T-cell (primary cell): ENCODE measurements at regions not wholly inside any gene's neighbourhood (a gene's known extent, or its start where the extent isn't known, plus 50 kb on each side); places are given as distances from the start of the nearest gene placed in this dataset.
A peak's percentile ranks its signal among the peaks of the same experiment; 100 is the strongest.
"Not testable (repeated sequence)": the region's sequence is repeated elsewhere in the genome, so short reads cannot be mapped to it uniquely, and the experiment has no call there.

ENCODE experiments used
- ATAC-seq, 4 experiments: fragments of 200-7000 bp in 3 of 4; fragments of 150-1000 bp in 1 of 4; cut with Tn5 transposase; replicated peaks in 1 of 4; 1 replicate in 3 of 4; 2 replicates in 1 of 4; pipeline ENCODE4 v1.10.0; 2021; ENCODE audit warnings: moderate library complexity in 3 of 4, mild to moderate bottlenecking in 2 of 4, moderate number of reproducible peaks in 1 of 4
- CTCF ChIA-PET, 2 donors: fragments of 300-600 bp; sonication (Branson Sonifier 250); formaldehyde crosslinking; loops; one replicate each; lab custom pipeline; 2022; ENCODE audit warnings: antibody characterized with exemption in 2 of 2; lab: Charles Lee
- POLR2A ChIA-PET, 2 donors: fragments of 300-600 bp; sonication (Branson Sonifier 250); formaldehyde crosslinking; loops; one replicate each; lab custom pipeline; 2022; ENCODE audit warnings: antibody characterized with exemption in 2 of 2; lab: Charles Lee
- DNase-seq, 35 experiments: peaks; one replicate each; pipeline versions ENCODE4 v3.0.0 to v3.0.0-alpha.2; 2013 to 2023
- H3K27ac ChIP-seq: one replicate; pipeline ENCODE4 v1.5.1; 2013; ENCODE audit warnings: low read length
- H3K27me3 ChIP-seq, 2 experiments: replicated peaks in 1 of 2; 1 replicate in 1 of 2; 2 replicates in 1 of 2; pipeline versions ENCODE4 v1.6.1 to v1.7.0; 2013; ENCODE audit warnings: low read length in 1 of 2, mixed read lengths in 1 of 2; ENCODE audit not compliant: control insufficient read depth in 2 of 2, insufficient read depth in 2 of 2; ENCODE audit errors: extremely low read depth in 1 of 2
- H3K36me3 ChIP-seq, 2 donors: 1 replicate in 1 of 2; 2 replicates in 1 of 2; pipeline versions ENCODE4 v1.6.1 to v1.7.0; 2013; ENCODE audit warnings: low read length in 1 of 2; ENCODE audit not compliant: control insufficient read depth in 2 of 2, insufficient read depth in 1 of 2; ENCODE audit errors: extremely low read depth in 1 of 2
- H3K4me1 ChIP-seq, 2 experiments: 1 replicate in 1 of 2; 2 replicates in 1 of 2; pipeline versions ENCODE4 v1.6.1 to v1.7.0; 2013; ENCODE audit warnings: low read length in 2 of 2, mixed read lengths in 1 of 2; ENCODE audit not compliant: insufficient read depth in 2 of 2, control insufficient read depth in 1 of 2; ENCODE audit errors: extremely low read depth in 1 of 2
- H3K4me3 ChIP-seq, 2 donors: 1 replicate in 1 of 2; 2 replicates in 1 of 2; pipeline versions ENCODE4 v1.5.1 to v1.7.0; 2013; ENCODE audit warnings: mild to moderate bottlenecking in 2 of 2, low read length in 1 of 2, moderate library complexity in 1 of 2; ENCODE audit not compliant: control insufficient read depth in 1 of 2; ENCODE audit errors: extremely low read depth in 1 of 2
- H3K9me3 ChIP-seq: 2 replicates; pipeline ENCODE4 v1.7.0; 2013
- H3K27ac Mint-ChIP-seq, 2 donors: one replicate each; pipeline ENCODE4 v1.8.0; 2020 to 2021; ENCODE audit warnings: mild to moderate bottlenecking in 2 of 2, mixed read lengths in 2 of 2
- H3K27me3 Mint-ChIP-seq, 2 donors: one replicate each; pipeline ENCODE4 v1.8.0; 2021 to 2022; ENCODE audit warnings: mixed read lengths in 2 of 2
- H3K36me3 Mint-ChIP-seq: one replicate; pipeline ENCODE4 v1.8.0; 2021; ENCODE audit warnings: mixed read lengths
- H3K4me1 Mint-ChIP-seq, 3 donors: one replicate each; pipeline ENCODE4 v1.8.0; 2020 to 2022; ENCODE audit warnings: mixed read lengths in 3 of 3, mild to moderate bottlenecking in 1 of 3
- H3K4me3 Mint-ChIP-seq, 3 donors: one replicate each; pipeline ENCODE4 v1.8.0; 2020 to 2022; ENCODE audit warnings: mild to moderate bottlenecking in 3 of 3, mixed read lengths in 3 of 3, moderate library complexity in 3 of 3
- H3K9me3 Mint-ChIP-seq, 3 donors: one replicate each; pipeline ENCODE4 v1.8.0; 2020 to 2022; ENCODE audit warnings: mixed read lengths in 3 of 3
- WGBS: methylation state at CpG from one replicate; pipeline ENCODE4 v1.1.5; 2013; ENCODE audit warnings: missing lambda C conversion rate; ENCODE audit not compliant: insufficient coverage; 5-methylcytosine and 5-hydroxymethylcytosine counted together

DNA sequence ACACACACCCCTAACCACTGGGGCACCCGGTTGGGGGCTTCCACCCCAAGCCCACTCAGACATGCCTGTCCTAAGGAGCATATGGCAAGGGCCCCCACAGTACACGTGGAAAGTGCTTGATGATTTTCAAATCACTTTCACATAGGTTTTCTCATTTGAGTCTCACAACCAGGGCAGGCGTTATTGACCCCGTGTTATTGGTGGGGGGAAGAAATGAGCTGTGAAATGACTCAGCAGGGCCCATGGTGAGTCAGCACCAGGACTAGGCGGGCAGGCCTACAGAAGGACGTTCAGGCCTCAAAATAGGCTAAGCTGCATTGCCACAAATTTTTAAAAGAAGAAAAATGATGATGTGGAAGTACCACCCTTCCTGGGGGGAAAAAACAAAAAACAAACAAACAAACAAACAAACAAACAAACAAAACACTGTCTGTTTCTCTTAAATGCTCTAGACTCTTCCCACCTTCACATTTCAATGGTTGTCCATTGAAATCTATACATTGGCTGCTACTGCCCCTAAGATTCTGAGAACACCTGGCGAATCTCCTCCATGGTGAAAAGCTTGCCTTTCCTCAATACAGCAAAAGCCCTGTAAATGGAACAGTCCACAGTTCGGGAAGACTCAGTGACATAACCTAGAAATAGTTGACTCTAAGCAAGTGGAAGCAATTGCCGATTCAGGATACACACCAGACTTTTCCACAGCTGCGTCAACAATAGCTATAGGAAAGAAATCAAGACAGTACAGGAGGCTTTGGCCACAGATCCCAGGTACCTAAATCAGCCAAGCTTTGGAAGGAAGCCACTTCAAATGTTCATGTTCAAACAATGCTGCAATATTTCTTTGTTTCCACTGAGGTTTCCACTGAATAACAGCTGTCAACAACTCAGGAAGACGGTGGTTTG, 234.7 kb downstream of the TOMM20 start:
- Histone ChIP-seq H3K4me3 (no peak overlapping the region), H3K27me3 (no peaks in the 10 kb centered on the region), H3K36me3 (no peaks in the 10 kb centered on the region), H3K9me3 (no peaks in the 10 kb centered on the region), H3K4me1 (peaks cover 4 to 7% of the 10 kb centered on the region in 2 experiments), H3K27ac (no peak overlapping the region)
- DNase-seq (no peak), ATAC-seq (no peak)
- ChIA-PET CTCF (no interaction called here), POLR2A (no interaction called here)
- Mint-ChIP-seq H3K36me3 (no peaks in the 10 kb centered on the region), H3K9me3 (no peaks in the 10 kb centered on the region), H3K27me3 (no peaks in the 10 kb centered on the region), H3K4me1 (peaks cover 15 to 29% (median 25%) of the 10 kb centered on the region in 3 donors), H3K4me3 (no peak overlapping the region), H3K27ac (no peak overlapping the region)
- WGBS = 100% methylated on average over 4 of the region's 11 CpGs

DNA sequence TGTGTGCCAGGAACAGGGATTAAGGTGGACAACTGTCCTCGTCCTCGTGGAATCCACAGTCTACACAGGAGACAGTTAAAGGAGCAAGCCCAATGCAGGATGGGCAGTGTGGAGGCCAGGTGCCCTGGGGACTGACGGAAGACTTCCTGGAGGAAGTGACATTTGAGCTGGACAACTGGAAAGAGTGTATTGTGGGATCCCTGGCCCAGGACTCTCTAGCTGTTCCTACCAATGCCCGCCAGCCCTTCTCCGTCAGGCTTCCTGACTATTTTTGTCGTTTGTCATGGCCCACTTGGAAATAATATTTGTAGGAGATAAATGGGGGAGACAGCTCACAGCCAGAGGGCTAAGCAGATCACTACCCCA, 235.3 kb downstream of the TOMM20 start:
- H3K27me3 Mint-ChIP-seq = no peaks in the 10 kb centered on the region
- no peak overlapping the region for H3K4me3 Mint-ChIP-seq
- Histone ChIP-seq H3K27me3 (no peaks in the 10 kb centered on the region), H3K4me1 (peaks cover 4 to 5% of the 10 kb centered on the region in 2 experiments), H3K9me3 (no peaks in the 10 kb centered on the region), H3K27ac (no peak overlapping the region), H3K4me3 (no peak overlapping the region), H3K36me3 (no peaks in the 10 kb centered on the region)
- H3K9me3 Mint-ChIP-seq = no peaks in the 10 kb centered on the region
- no peak for ATAC-seq
- no peaks in the 10 kb centered on the region for H3K36me3 Mint-ChIP-seq
- no peak overlapping the region for H3K27ac Mint-ChIP-seq
- no peak for DNase-seq
- H3K4me1 Mint-ChIP-seq = peaks cover 15 to 29% (median 25%) of the 10 kb centered on the region in 3 donors
- CTCF ChIA-PET = no interaction called here
- 90% methylated on average over 3 of the region's 6 CpGs for WGBS
- POLR2A ChIA-PET = no interaction called here

DNA sequence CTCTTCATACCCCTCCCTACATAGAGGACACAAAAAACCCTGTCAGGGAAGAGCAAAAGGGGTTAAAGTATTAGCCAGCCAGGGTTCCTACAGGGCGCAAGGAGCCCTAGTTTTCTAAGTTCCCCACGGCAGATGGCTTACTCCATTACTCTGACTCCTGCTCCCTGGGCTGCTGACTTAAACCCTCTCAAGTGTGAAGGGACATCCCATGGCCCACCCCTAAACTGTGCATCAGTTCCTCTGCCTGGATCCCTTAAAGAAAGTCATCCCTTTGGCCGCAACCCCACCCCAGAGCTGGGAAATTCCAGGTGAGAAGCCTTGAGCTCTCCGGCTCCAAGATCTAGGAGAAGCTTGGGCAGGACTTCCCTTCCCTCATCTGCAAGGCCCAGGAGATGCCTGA, 236.0 kb downstream of the TOMM20 start:
- no peak overlapping the region for H3K27ac Mint-ChIP-seq
- no peaks in the 10 kb centered on the region for H3K9me3 Mint-ChIP-seq
- no peak overlapping the region for H3K4me3 Mint-ChIP-seq
- Histone ChIP-seq H3K9me3 (no peaks in the 10 kb centered on the region), H3K27ac (no peak overlapping the region), H3K36me3 (no peaks in the 10 kb centered on the region), H3K4me1 (peaks cover 4 to 5% of the 10 kb centered on the region in 2 experiments), H3K4me3 (no peak overlapping the region), H3K27me3 (no peaks in the 10 kb centered on the region)
- peaks cover 15 to 29% (median 25%) of the 10 kb centered on the region in 3 donors for H3K4me1 Mint-ChIP-seq
- ChIA-PET CTCF (no interaction called here), POLR2A (interaction anchor here in 1 of 2 donors (0.7 kb wide), 1 partner anchor 189 kb away, joined by 3 read pairs; no protein-coding TSS in a partner anchor)
- ATAC-seq (no peak), DNase-seq (no peak)
- WGBS = 96% methylated on average over 4 of the region's 4 CpGs
- no peaks in the 10 kb centered on the region for H3K27me3 Mint-ChIP-seq
- H3K36me3 Mint-ChIP-seq = no peaks in the 10 kb centered on the region

DNA sequence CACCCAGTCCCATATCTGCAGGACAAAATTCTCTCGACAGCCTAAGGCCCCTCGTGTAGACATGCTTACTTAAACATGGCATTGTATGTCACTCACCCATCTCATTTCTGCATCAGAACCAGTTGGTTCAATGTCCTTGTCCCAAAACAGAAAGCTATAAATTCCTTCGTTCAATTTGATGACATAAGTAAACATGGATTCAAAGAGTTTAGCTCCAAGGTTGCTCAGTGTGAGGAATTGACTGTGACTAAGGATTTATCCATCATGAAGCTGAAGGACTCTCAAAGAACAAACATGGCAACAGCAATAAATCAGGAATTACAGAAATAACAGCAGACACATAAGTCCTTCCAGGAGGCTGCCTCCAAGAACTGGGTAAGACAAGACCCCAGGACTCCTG, 237.2 kb downstream of the TOMM20 start:
- ChIA-PET CTCF (interaction anchor here (0.9 to 1.0 kb wide), 2 partner anchors 12 to 192 kb away, joined by 3 read pairs; no protein-coding TSS in a partner anchor), POLR2A (no interaction called here)
- H3K9me3 ChIP-seq = no peaks in the 10 kb centered on the region
- ATAC-seq (no peak), DNase-seq (no peak)
- H3K4me1 Mint-ChIP-seq = peaks cover 24 to 30% (median 26%) of the 10 kb centered on the region in 3 donors
- H3K27ac ChIP-seq = no peak overlapping the region
- H3K27me3 ChIP-seq = no peaks in the 10 kb centered on the region
- no peaks in the 10 kb centered on the region for H3K36me3 ChIP-seq
- H3K27ac Mint-ChIP-seq = no peak overlapping the region
- H3K4me3 ChIP-seq = no peak overlapping the region
- no peaks in the 10 kb centered on the region for H3K9me3 Mint-ChIP-seq
- no peak overlapping the region for H3K4me3 Mint-ChIP-seq
- H3K4me1 ChIP-seq = peaks cover 4 to 5% of the 10 kb centered on the region in 2 experiments
- 86% methylated on average over 2 of the region's 3 CpGs for WGBS
- no peaks in the 10 kb centered on the region for H3K36me3 Mint-ChIP-seq
- H3K27me3 Mint-ChIP-seq = no peaks in the 10 kb centered on the region

DNA sequence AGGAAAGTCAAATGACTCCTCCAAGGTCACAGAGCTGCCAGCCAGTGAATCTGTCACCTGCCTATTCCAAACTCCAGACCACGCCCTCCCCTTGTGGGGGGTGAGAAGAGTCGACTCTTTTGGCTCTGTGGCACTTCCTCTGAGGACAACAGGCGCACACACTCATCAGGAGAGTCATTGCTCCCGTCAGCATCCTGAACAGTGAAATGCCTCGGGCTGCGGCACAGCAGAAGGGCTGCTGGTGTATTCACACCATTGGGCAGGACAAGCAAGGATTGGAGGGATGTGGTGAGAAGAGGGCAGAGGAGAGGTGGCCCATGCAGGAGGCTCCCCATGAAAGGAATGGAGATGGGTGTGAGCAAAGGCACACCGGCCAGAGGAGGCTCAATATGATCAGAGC, 239.0 kb downstream of the TOMM20 start:
- Histone ChIP-seq H3K36me3 (no peaks in the 10 kb centered on the region), H3K27ac (no peak overlapping the region), H3K4me1 (peaks cover 4 to 5% of the 10 kb centered on the region in 2 experiments), H3K9me3 (no peaks in the 10 kb centered on the region), H3K4me3 (no peak overlapping the region), H3K27me3 (no peaks in the 10 kb centered on the region)
- no peaks in the 10 kb centered on the region for H3K36me3 Mint-ChIP-seq
- H3K9me3 Mint-ChIP-seq = no peaks in the 10 kb centered on the region
- H3K4me1 Mint-ChIP-seq = peaks cover 18 to 29% (median 23%) of the 10 kb centered on the region in 3 donors
- POLR2A ChIA-PET = no interaction called here
- no peak overlapping the region for H3K4me3 Mint-ChIP-seq
- WGBS = 82% methylated on average over 5 of the region's 7 CpGs
- DNase-seq = no peak
- ATAC-seq = no peak
- no peaks in the 10 kb centered on the region for H3K27me3 Mint-ChIP-seq
- CTCF ChIA-PET = no interaction called here
- H3K27ac Mint-ChIP-seq = no peak overlapping the region

DNA sequence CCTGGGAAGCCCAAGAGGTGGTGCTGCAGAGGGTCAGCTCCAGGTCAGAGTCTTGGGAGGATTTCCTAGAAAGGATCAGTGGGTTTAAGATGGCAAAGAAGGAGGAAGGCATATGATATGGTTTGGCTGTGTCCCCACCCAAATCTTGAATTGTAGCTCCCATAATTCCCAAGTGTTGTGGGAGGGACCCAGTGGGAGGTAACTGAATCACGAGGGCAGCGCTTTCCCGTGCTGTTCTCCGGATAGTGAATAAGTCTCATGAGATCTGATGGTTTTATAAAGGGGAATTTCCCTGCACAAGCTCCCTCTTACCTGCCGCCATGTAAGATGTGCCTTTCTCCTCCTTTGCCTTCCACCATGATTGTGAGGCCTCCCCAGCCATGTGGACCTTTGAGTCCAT, 240.4 kb downstream of the TOMM20 start:
- H3K4me1 ChIP-seq, H3K27ac ChIP-seq, CTCF ChIA-PET, H3K36me3 ChIP-seq, H3K9me3 ChIP-seq, H3K36me3 Mint-ChIP-seq, H3K4me3 ChIP-seq, DNase-seq, ATAC-seq, H3K9me3 Mint-ChIP-seq, H3K4me3 Mint-ChIP-seq, POLR2A ChIA-PET, H3K27me3 ChIP-seq, H3K27me3 Mint-ChIP-seq: not testable (repeated sequence)
- WGBS = no CpG with 5 or more reads among the region's 5 CpGs
- peaks cover 9 to 27% (median 12%) of the 10 kb centered on the region in 3 donors for H3K4me1 Mint-ChIP-seq
- peak overlapping the region in 1 of 2 donors; percentile 22 for H3K27ac Mint-ChIP-seq
